Heart left ventricle (tissue), 16 donors: ENCODE measurements at regions not wholly inside any gene's neighbourhood (a gene's known extent, or its start where the extent isn't known, plus 50 kb on each side); places are given as distances from the start of the nearest gene placed in this dataset.

Source experiments
- ATAC-seq, 4 donors: fragments of 200-7000 bp; cut with Tn5 transposase; one replicate each; pipeline ENCODE4 v1.9.1; 2020 to 2022; ENCODE audit warnings: moderate library complexity in 4 of 4, mild to moderate bottlenecking in 3 of 4, moderate number of reproducible peaks in 1 of 4
- DNase-seq, 5 donors: peaks; one replicate each; pipeline ENCODE4 v3.0.0-alpha.2; 2020
- H3K27ac ChIP-seq, 12 donors: fragments of 200-600 bp; sonication (generic) in 4 of 12; one replicate each; pipeline versions ENCODE4 v1.5.0 to v1.8.0; 2016 to 2022; ENCODE audit warnings: mild to moderate bottlenecking in 2 of 12
- H3K27me3 ChIP-seq, 9 donors: fragments of 200-600 bp; sonication (generic) in 2 of 9; one replicate each; pipeline versions ENCODE4 v1.5.1 to v1.8.0; 2016 to 2022; ENCODE audit warnings: mild to moderate bottlenecking in 3 of 9
- H3K36me3 ChIP-seq, 9 donors: fragments of 200-600 bp; sonication (generic) in 2 of 9; one replicate each; pipeline versions ENCODE4 v1.5.0 to v1.8.0; 2018 to 2022; ENCODE audit warnings: mild to moderate bottlenecking in 2 of 9
- H3K4me1 ChIP-seq, 12 donors: fragments of 200-600 bp; sonication (generic) in 4 of 12; one replicate each; pipeline versions ENCODE4 v1.5.0 to v1.8.0; 2016 to 2022; ENCODE audit warnings: mild to moderate bottlenecking in 3 of 12
- H3K4me3 ChIP-seq, 12 donors: fragments of 200-600 bp; sonication (generic) in 4 of 12; one replicate each; pipeline versions ENCODE4 v1.5.0 to v1.8.0; 2017 to 2022; ENCODE audit warnings: mild to moderate bottlenecking in 9 of 12, moderate library complexity in 4 of 12
- H3K9me3 ChIP-seq, 12 donors: fragments of 200-600 bp; sonication (generic) in 4 of 12; one replicate each; pipeline versions ENCODE4 v1.5.0 to v1.8.0; 2016 to 2022; ENCODE audit warnings: mild to moderate bottlenecking in 1 of 12
- CTCF ChIP-seq, 12 donors: fragments of 200-600 bp; sonication (generic) in 4 of 12; IDR thresholded peaks; one replicate each; pipeline versions ENCODE4 v1.5.0 to v1.8.0; 2018 to 2022; ENCODE audit warnings: antibody characterized with exemption in 12 of 12, mild to moderate bottlenecking in 5 of 12
- POLR2A ChIP-seq, 2 donors: fragments of 450-650 bp; IDR thresholded peaks; one replicate each; pipeline ENCODE4 v1.6.1; 2017; ENCODE audit warnings: antibody characterized with exemption in 2 of 2, mild to moderate bottlenecking in 2 of 2, moderate library complexity in 2 of 2
- WGBS, 4 donors: extraction: QIAGEN DNeasy Blood & Tissue Kit in 2 of 4; methylation state at CpG; one replicate each; pipeline versions ENCODE4 v1.1.5 to v1.1.7; 2013 to 2018; 5-methylcytosine and 5-hydroxymethylcytosine counted together
- intact Hi-C, 10 donors: fragments of 100-400 bp; cut with DNase I; formaldehyde crosslinking; loops; one replicate each; pipeline versions ENCODE4 v1.11.1 to v1.14.2; 2022
- donor health status: ischemic (EF 13 %, LVEDD 7.1; RV severe dilation, severe dysfunction).
- donor health status: healthy with polysubstance abuse.
- donor health status: DM: no; HTN: yes; CAD: no.
- donor health status: DM: no; HTN: no; CAD: no.
- donor health status: ischemic (EF 25% LVEDD 6.9; RV normal size, moderate dysfunction).
- donor health status: ischemic (EF 25% LVEDD 5.7; RV mildly dilated, moderate dysfunction).
- donor health status: healthy.
- donor health status: DM: yes; HTN: yes; CAD: no.
- donor health status: ischemic (EF 35%, LVEDD 5.7; RV mildly dilated, moderate dysfunction).
- donor health status: nonischemic (EF 11% LVEDD 7.7; RV severe dilation, severe dysfunction).
- donor health status: DM: yes; HTN: yes; CAD: no.
- donor health status: PGD.
- donor health status: ischemic (EF 29% LVEDD 5.4; RV normal size, mild dysfunction).
- donor health status: nonischemic (EF 23%, LVEDD 6.1; RV moderate dilation, normal function).

- Histone ChIP-seq H3K27me3 (no peaks in the 10 kb centered on the region), H3K27ac (peak overlapping the region in 1 of 12 donors; percentile 69), H3K36me3 (no peaks in the 10 kb centered on the region), H3K4me3 (no peak overlapping the region), H3K9me3 (peaks cover 0 to 32% (median 5%) of the 10 kb centered on the region in 12 donors), H3K4me1 (no peaks in the 10 kb centered on the region)
- TF ChIP-seq POLR2A (IDR thresholded peaks at IDR 0.05) (no peak), CTCF (IDR thresholded peaks at IDR 0.05) (no peak)
- intact Hi-C loops: no loop called here
- DNase-seq: no peak
- no peak for ATAC-seq
- WGBS, 4 donors: 54 to 69% (median 65%) methylated on average over 4 of the region's 4 CpGs
Measured at GRCh38 chr18:22666411-22666940, 248.8 kb upstream of the CTAGE1 start.

- H3K27me3 ChIP-seq: no peaks in the 10 kb centered on the region
- TF ChIP-seq POLR2A (IDR thresholded peaks at IDR 0.05): no peak
- TF ChIP-seq CTCF (IDR thresholded peaks at IDR 0.05): no peak
- intact Hi-C loops: no loop called here
- H3K4me1 ChIP-seq: no peaks in the 10 kb centered on the region
- DNase-seq (no peak), ATAC-seq (no peak)
- peaks cover 0 to 31% (median 5%) of the 10 kb centered on the region in 12 donors for H3K9me3 ChIP-seq
- 73 to 78% (median 76%) methylated on average over 4 of the region's 4 CpGs for WGBS, 4 donors
- no peaks in the 10 kb centered on the region for H3K36me3 ChIP-seq
- H3K27ac ChIP-seq: peak overlapping the region in 1 of 12 donors; percentile 69
- no peak overlapping the region for H3K4me3 ChIP-seq
Measured at GRCh38 chr18:22667156-22667555, 249.4 kb upstream of the CTAGE1 start.

DNA sequence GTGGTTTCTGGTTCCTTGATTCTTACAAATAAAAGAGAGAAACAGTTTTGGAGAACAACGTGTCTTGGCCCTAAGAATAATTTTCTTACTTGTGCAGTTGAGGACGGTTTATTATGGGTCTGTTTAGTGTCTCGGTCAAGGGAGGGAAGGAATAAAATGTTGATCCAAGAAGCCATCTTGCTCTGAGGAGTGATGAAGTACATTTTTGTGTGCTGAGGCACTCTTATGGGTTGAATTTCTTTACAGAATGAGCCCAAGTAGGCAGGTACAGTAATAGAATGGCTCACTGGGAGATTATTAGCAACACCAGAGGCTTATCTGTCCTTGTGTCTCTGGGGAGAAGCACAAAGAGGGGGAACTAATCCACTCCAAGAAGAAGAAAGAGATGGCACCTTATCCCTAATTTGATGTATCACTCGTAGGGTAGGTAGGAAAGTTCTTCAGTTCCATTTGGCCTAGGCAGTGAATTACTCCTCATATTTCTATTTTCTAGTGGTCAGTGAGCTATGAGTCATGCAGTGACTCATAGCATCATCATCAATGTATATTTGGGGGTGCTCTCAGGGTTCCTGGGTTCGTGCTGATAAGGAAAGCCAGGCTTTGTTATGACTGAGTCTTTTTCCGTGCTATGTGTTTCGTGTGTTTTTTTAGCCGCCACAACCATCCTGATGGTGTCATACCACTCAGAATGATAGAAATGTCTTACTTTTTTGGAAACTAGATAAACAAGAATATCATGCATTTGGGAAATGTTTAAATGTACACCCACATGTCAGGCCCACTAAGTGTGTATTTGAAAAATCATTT, 250.1 kb upstream of the CTAGE1 start:
- DNase-seq: no peak
- intact Hi-C loops: no loop called here
- WGBS, 4 donors: 79 to 86% (median 80%) methylated on average over 8 of the region's 8 CpGs
- no peak overlapping the region for H3K4me3 ChIP-seq
- no peaks in the 10 kb centered on the region for H3K36me3 ChIP-seq
- H3K27ac ChIP-seq: peak overlapping the region in 1 of 12 donors; percentile 69
- ATAC-seq: no peak
- no peaks in the 10 kb centered on the region for H3K4me1 ChIP-seq
- H3K27me3 ChIP-seq: no peaks in the 10 kb centered on the region
- peaks cover 0 to 25% (median 4%) of the 10 kb centered on the region in 12 donors for H3K9me3 ChIP-seq
- TF ChIP-seq CTCF (IDR thresholded peaks at IDR 0.05) (no peak), POLR2A (IDR thresholded peaks at IDR 0.05) (no peak)

DNA sequence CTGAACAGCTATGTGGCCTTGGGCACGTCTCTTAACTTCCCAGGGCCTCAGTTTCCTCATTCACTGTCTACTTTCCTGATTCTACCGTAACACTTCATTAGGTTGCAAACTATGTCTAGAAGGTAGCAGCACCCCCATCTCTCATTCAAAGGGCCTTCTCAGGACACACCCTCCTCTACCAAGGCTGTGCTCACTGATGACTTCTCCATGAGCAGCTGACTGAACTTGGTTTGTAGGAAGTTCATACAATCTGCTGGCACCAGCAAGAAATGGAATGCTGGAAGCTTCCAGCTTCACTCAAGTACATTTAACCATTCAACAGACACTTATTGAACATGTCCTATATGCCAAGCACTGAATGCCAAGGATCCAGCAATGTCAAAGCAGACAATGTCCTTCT, 250.8 kb upstream of the CTAGE1 start:
- Histone ChIP-seq H3K9me3 (peaks cover 0 to 21% (median 4%) of the 10 kb centered on the region in 12 donors), H3K27ac (peak overlapping the region in 1 of 12 donors; percentile 69), H3K36me3 (no peaks in the 10 kb centered on the region), H3K27me3 (no peaks in the 10 kb centered on the region), H3K4me3 (no peak overlapping the region), H3K4me1 (no peaks in the 10 kb centered on the region)
- no peak for ATAC-seq
- intact Hi-C loops: no loop called here
- no peak for TF ChIP-seq POLR2A (IDR thresholded peaks at IDR 0.05)
- TF ChIP-seq CTCF (IDR thresholded peaks at IDR 0.05): no peak
- WGBS, 4 donors: 82 to 88% (median 88%) methylated on average over 2 of the region's 2 CpGs
- no peak for DNase-seq
